H1 (cell line): ENCODE measurements at regions not wholly inside any gene's neighbourhood (a gene's known extent, or its start where the extent isn't known, plus 50 kb on each side); places are given as distances from the start of the nearest gene placed in this dataset.

Experiments
- CTCF ChIA-PET: fragments of 300-600 bp; sonication (Branson Sonifier 250); formaldehyde crosslinking; loops from one replicate; lab custom pipeline; 2021; ENCODE audit not compliant: partially characterized antibody; lab: Charles Lee
- POLR2A ChIA-PET: fragments of 300-600 bp; sonication (Branson Sonifier 250); formaldehyde crosslinking; loops from one replicate; lab custom pipeline; 2021; ENCODE audit warnings: inconsistent platforms; ENCODE audit not compliant: partially characterized antibody; lab: Charles Lee
- DNase-seq, 2 experiments: peaks; one replicate each; pipeline versions ENCODE4 v3.0.0 to v3.0.0-alpha.2; 2010 to 2022; ENCODE audit warnings: low spot score in 2 of 2, low read depth in 1 of 2, mixed read lengths in 1 of 2
- FAIRE-seq: peaks from 2 replicates; lab custom pipeline; 2011; peaks lifted over from hg19 to GRCh38; lab: Jason Lieb, UNC
- H2AFZ ChIP-seq: 2 replicates; pipeline ENCODE4 v1.8.1; 2012; ENCODE audit warnings: low read length, inconsistent platforms
- H2AK5ac ChIP-seq: 2 replicates; pipeline ENCODE4 v1.6.1; 2013; ENCODE audit warnings: low read depth, low read length
- H2BK120ac ChIP-seq: replicated peaks from 2 replicates; pipeline ENCODE3; 2013; ENCODE audit warnings: low read depth, low read length, inconsistent platforms
- H2BK12ac ChIP-seq: 2 replicates; pipeline ENCODE4 v1.6.1; 2013; ENCODE audit warnings: low read depth, low read length
- H2BK15ac ChIP-seq: 2 replicates; pipeline ENCODE4 v1.6.1; 2013; ENCODE audit warnings: low read length
- H2BK20ac ChIP-seq: 2 replicates; pipeline ENCODE4 v1.6.1; 2013; ENCODE audit warnings: low read length
- H2BK5ac ChIP-seq: 2 replicates; pipeline ENCODE4 v1.6.1; 2013; ENCODE audit warnings: low read depth, low read length
- H3K14ac ChIP-seq: 2 replicates; pipeline ENCODE4 v1.6.1; 2013; ENCODE audit warnings: inconsistent platforms; ENCODE audit not compliant: insufficient read length
- H3K18ac ChIP-seq: 2 replicates; pipeline ENCODE4 v1.6.1; 2013; ENCODE audit warnings: low read length; ENCODE audit errors: extremely low read depth
- H3K23ac ChIP-seq: 2 replicates; pipeline ENCODE4 v1.6.1; 2013; ENCODE audit warnings: inconsistent platforms; ENCODE audit not compliant: insufficient read length
- H3K23me2 ChIP-seq: 2 replicates; pipeline ENCODE4 v1.6.1; 2013; ENCODE audit warnings: low read depth, low read length
- H3K27ac ChIP-seq: 2 replicates; pipeline ENCODE4 v1.6.1; 2011; ENCODE audit warnings: low read depth, low read length, inconsistent platforms
- H3K27me3 ChIP-seq, 4 experiments: replicated peaks in 1 of 4; 1 replicate in 1 of 4; 2 replicates in 3 of 4; pipeline versions ENCODE4 v1.6.1 to v1.8.1; 2011 to 2013; ENCODE audit warnings: low read length in 3 of 4, mild to moderate bottlenecking in 3 of 4, inconsistent platforms in 2 of 4, mixed read lengths in 2 of 4, moderate library complexity in 1 of 4; ENCODE audit not compliant: control insufficient read depth in 3 of 4, insufficient read depth in 3 of 4; ENCODE audit errors: extremely low read depth in 1 of 4
- H3K36me3 ChIP-seq, 4 experiments: 2 replicates each; pipeline versions ENCODE4 v1.6.1 to v1.8.1; 2011 to 2013; ENCODE audit warnings: mild to moderate bottlenecking in 4 of 4, low read length in 3 of 4, moderate library complexity in 2 of 4, control low read depth in 1 of 4, inconsistent platforms in 1 of 4; ENCODE audit not compliant: insufficient read depth in 4 of 4, control insufficient read depth in 2 of 4
- H3K4ac ChIP-seq: replicated peaks from 2 replicates; pipeline ENCODE3; 2013; ENCODE audit warnings: low read length, low read depth, mixed read lengths, inconsistent platforms; ENCODE audit not compliant: insufficient read length
- H3K4me1 ChIP-seq, 4 experiments: replicated peaks in 1 of 4; 1 replicate in 1 of 4; 2 replicates in 3 of 4; pipeline versions ENCODE4 v1.6.1 to v1.8.1; 2011 to 2013; ENCODE audit warnings: low read length in 3 of 4, inconsistent platforms in 2 of 4, mixed read lengths in 1 of 4; ENCODE audit not compliant: insufficient read depth in 4 of 4, control insufficient read depth in 3 of 4
- H3K4me2 ChIP-seq, 2 experiments: 2 replicates each; pipeline versions ENCODE4 v1.6.1 to v1.8.1; 2011 to 2013; ENCODE audit warnings: low read depth in 2 of 2, low read length in 2 of 2, control low read depth in 1 of 2, inconsistent platforms in 1 of 2, mild to moderate bottlenecking in 1 of 2; ENCODE audit not compliant: insufficient read depth in 1 of 2
- H3K4me3 ChIP-seq, 4 experiments: fragments of 200-600, 300-600 bp in 1 of 4; sonication (generic), shearing (Covaris generic), sonication (Bioruptor Twin) in 1 of 4; 2 replicates each; pipeline versions ENCODE4 v1.5.1 to v1.8.1; 2011 to 2016; ENCODE audit warnings: low read length in 4 of 4, low read depth in 3 of 4, control low read depth in 2 of 4, inconsistent platforms in 2 of 4, mild to moderate bottlenecking in 2 of 4, mixed read lengths in 1 of 4, moderate library complexity in 1 of 4; ENCODE audit not compliant: insufficient read depth in 2 of 4; ENCODE audit errors: extremely low read depth in 1 of 4
- H3K56ac ChIP-seq: replicated peaks from 2 replicates; pipeline ENCODE3; 2013; ENCODE audit warnings: low read depth, mild to moderate bottlenecking, mixed read lengths, low read length, inconsistent platforms; ENCODE audit not compliant: insufficient read length
- H3K79me1 ChIP-seq: 2 replicates; pipeline ENCODE4 v1.6.1; 2013; ENCODE audit warnings: low read depth, low read length, control low read depth
- H3K79me2 ChIP-seq, 2 experiments: 2 replicates each; pipeline versions ENCODE4 v1.6.1 to v1.8.1; 2012 to 2013; ENCODE audit warnings: low read length in 2 of 2, mild to moderate bottlenecking in 2 of 2, inconsistent platforms in 1 of 2; ENCODE audit not compliant: insufficient read depth in 2 of 2, control insufficient read depth in 1 of 2
- H3K9ac ChIP-seq, 4 experiments: replicated peaks in 1 of 4; 1 replicate in 1 of 4; 2 replicates in 3 of 4; pipeline versions ENCODE4 v1.6.1 to v1.8.1; 2011 to 2013; ENCODE audit warnings: low read depth in 3 of 4, low read length in 3 of 4, control low read depth in 2 of 4, mild to moderate bottlenecking in 2 of 4, moderate library complexity in 2 of 4, inconsistent platforms in 1 of 4; ENCODE audit errors: extremely low read depth in 1 of 4
- H3K9me3 ChIP-seq, 2 experiments: 2 replicates each; pipeline versions ENCODE4 v1.6.1 to v1.8.1; 2012 to 2013; ENCODE audit warnings: mild to moderate bottlenecking in 2 of 2, moderate library complexity in 2 of 2, control low read depth in 1 of 2, inconsistent platforms in 1 of 2, low read depth in 1 of 2, low read length in 1 of 2, mixed read lengths in 1 of 2; ENCODE audit not compliant: insufficient read depth in 2 of 2
- H4K20me1 ChIP-seq, 2 experiments: replicated peaks in 1 of 2; 2 replicates each; pipeline versions ENCODE3 to v1.8.1; 2011 to 2013; ENCODE audit warnings: inconsistent platforms in 2 of 2, low read length in 2 of 2, mild to moderate bottlenecking in 1 of 2; ENCODE audit not compliant: insufficient read depth in 2 of 2, control insufficient read depth in 1 of 2
- H4K5ac ChIP-seq: 2 replicates; pipeline ENCODE4 v1.6.1; 2013; ENCODE audit warnings: low read length, low read depth, mixed read lengths, inconsistent platforms; ENCODE audit not compliant: insufficient read length
- H4K8ac ChIP-seq: 2 replicates; pipeline ENCODE4 v1.8.0; 2013; ENCODE audit warnings: mild to moderate bottlenecking, moderate library complexity, low read length, inconsistent platforms; ENCODE audit not compliant: insufficient read depth; ENCODE audit errors: extremely low read depth
- H4K91ac ChIP-seq: replicated peaks from 2 replicates; pipeline ENCODE3; 2013; ENCODE audit warnings: low read length, mixed read lengths, inconsistent platforms; ENCODE audit not compliant: insufficient read length
- CEBPB ChIP-seq: IDR thresholded peaks from 2 replicates; pipeline ENCODE4 v1.6.1; 2012; ENCODE audit warnings: low read depth, low read length
- SP2 ChIP-seq: IDR thresholded peaks from 2 replicates; pipeline ENCODE4 v1.6.1; 2012; ENCODE audit warnings: mild to moderate bottlenecking, low read length, inconsistent platforms

- Histone ChIP-seq H2AK5ac (no peak overlapping the region), H3K4me1 (no peaks in the 10 kb centered on the region), H3K79me2 (no peaks in the 10 kb centered on the region), H2BK15ac (no peak overlapping the region), H2BK12ac (no peak overlapping the region), H3K9me3 (no peaks in the 10 kb centered on the region), H2BK120ac (no peak overlapping the region), H3K56ac (no peak overlapping the region), H3K4ac (no peak overlapping the region), H3K27ac (no peak overlapping the region), H3K23me2 (no peaks in the 10 kb centered on the region), H4K91ac (no peak overlapping the region), H2BK5ac (no peak overlapping the region), H2AFZ (no peak overlapping the region), H4K5ac (no peak overlapping the region), H3K27me3 (no peaks in the 10 kb centered on the region), H4K20me1 (no peaks in the 10 kb centered on the region), H2BK20ac (no peak overlapping the region), H3K14ac (no peak overlapping the region), H4K8ac (no peak overlapping the region), H3K9ac (no peak overlapping the region), H3K36me3 (no peaks in the 10 kb centered on the region), H3K4me3 (no peak overlapping the region), H3K79me1 (no peaks in the 10 kb centered on the region), H3K23ac (no peak overlapping the region), H3K4me2 (no peak overlapping the region), H3K18ac (no peak overlapping the region)
- FAIRE-seq = no peak
- no peak for DNase-seq
- ChIA-PET POLR2A (no interaction called here), CTCF (no interaction called here)
- TF ChIP-seq CEBPB (no peak), SP2 (no peak)
These were observed 173.6 kb downstream of the RCHY1 start for GRCh38 chr4:75340561-75340960.
